ENCODE measurements at regions not wholly inside any gene's neighbourhood (a gene's known extent, or its start where the extent isn't known, plus 50 kb on each side); places are given as distances from the start of the nearest gene placed in this dataset.

DNA sequence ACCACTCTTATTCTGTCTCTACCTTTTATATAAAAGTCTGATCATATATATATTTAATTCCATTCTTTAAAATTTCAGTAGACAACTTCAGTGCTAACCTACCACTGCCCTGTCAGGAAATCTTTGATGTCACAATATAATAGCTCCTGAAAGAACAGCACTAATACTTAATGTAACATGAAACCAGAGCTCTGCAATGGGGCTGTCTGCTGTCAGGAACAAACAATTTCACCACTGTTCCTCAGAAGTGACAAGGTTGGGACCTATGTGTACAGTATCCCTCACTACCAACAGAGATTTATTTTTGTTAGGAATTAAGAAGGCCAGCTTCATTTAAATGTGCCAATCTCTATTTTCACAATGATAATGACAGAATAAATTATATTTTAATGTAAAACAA, 165.5 kb upstream of the C11orf58 start:
- H4K20me1 ChIP-seq (ENCODE audit: insufficient read depth, low read length): no peaks in the 10 kb centered on the region
- H3K4me1 ChIP-seq (ENCODE audit: insufficient read depth, low read length, severe bottlenecking): no peaks in the 10 kb centered on the region
- H3K4me3 ChIP-seq (ENCODE audit: low read depth, low read length, poor library complexity, severe bottlenecking): no peak overlapping the region
- no peak overlapping the region for H3K27ac ChIP-seq (ENCODE audit: low read depth, low read length, poor library complexity, severe bottlenecking)
- no peaks in the 10 kb centered on the region for H3F3A ChIP-seq (ENCODE audit: insufficient read depth, low read length)
- H3K9me2 ChIP-seq (ENCODE audit: low read depth, low read length): no peaks in the 10 kb centered on the region
- TF ChIP-seq, protein P1, sequence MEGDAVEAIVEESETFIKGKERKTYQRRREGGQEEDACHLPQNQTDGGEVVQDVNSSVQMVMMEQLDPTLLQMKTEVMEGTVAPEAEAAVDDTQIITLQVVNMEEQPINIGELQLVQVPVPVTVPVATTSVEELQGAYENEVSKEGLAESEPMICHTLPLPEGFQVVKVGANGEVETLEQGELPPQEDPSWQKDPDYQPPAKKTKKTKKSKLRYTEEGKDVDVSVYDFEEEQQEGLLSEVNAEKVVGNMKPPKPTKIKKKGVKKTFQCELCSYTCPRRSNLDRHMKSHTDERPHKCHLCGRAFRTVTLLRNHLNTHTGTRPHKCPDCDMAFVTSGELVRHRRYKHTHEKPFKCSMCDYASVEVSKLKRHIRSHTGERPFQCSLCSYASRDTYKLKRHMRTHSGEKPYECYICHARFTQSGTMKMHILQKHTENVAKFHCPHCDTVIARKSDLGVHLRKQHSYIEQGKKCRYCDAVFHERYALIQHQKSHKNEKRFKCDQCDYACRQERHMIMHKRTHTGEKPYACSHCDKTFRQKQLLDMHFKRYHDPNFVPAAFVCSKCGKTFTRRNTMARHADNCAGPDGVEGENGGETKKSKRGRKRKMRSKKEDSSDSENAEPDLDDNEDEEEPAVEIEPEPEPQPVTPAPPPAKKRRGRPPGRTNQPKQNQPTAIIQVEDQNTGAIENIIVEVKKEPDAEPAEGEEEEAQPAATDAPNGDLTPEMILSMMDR (IDR thresholded peaks at IDR 0.05; ENCODE audit: low read length): no peak
- no peak for TF ChIP-seq EZH2 (IDR thresholded peaks at IDR 0.05; ENCODE audit: borderline replicate concordance, low read length)
- no peaks in the 10 kb centered on the region for H3K36me3 ChIP-seq (ENCODE audit: insufficient read depth, low read length)
- no peaks in the 10 kb centered on the region for H3K9me3 ChIP-seq (ENCODE audit: low read length)
- H3K79me2 ChIP-seq (ENCODE audit: insufficient read depth, low read length): no peaks in the 10 kb centered on the region
- H2AFZ ChIP-seq (ENCODE audit: low read length): no peak overlapping the region
- H3K4me2 ChIP-seq (ENCODE audit: low read length): no peak overlapping the region
- H3K27me3 ChIP-seq (ENCODE audit: insufficient read depth, low read length): no peaks in the 10 kb centered on the region
- no peak overlapping the region for H3K9ac ChIP-seq (ENCODE audit: low read length)

DNA sequence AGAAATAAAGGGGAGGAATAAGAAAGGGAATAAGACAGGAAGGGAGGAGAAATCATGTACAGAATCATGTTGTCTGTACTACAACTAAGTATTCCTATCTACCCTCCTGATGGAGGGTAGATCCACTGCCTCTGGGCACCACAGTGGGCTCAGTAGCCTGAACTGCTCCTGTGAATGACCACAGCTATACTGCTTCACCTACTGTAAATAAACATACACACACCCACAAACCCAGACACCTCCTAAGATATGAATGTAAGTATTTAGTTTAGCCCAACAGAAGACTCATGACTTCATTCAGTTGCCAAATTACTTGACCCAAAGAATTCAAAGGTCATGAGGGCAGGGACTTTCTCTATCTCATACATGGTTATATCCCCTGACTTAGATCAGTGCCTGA, 177.3 kb upstream of the C11orf58 start:
- H3K4me1 ChIP-seq (ENCODE audit: insufficient read depth, low read length, severe bottlenecking): no peaks in the 10 kb centered on the region
- H3K9me3 ChIP-seq (ENCODE audit: low read length): no peaks in the 10 kb centered on the region
- H3K27ac ChIP-seq (ENCODE audit: low read depth, low read length, poor library complexity, severe bottlenecking): no peak overlapping the region
- H3F3A ChIP-seq (ENCODE audit: insufficient read depth, low read length): no peaks in the 10 kb centered on the region
- H3K36me3 ChIP-seq (ENCODE audit: insufficient read depth, low read length): no peaks in the 10 kb centered on the region
- no peak overlapping the region for H3K9ac ChIP-seq (ENCODE audit: low read length)
- no peak for TF ChIP-seq EZH2 (IDR thresholded peaks at IDR 0.05; ENCODE audit: borderline replicate concordance, low read length)
- TF ChIP-seq, protein P1 (IDR thresholded peaks at IDR 0.05; ENCODE audit: low read length): no peak
- no peaks in the 10 kb centered on the region for H3K9me2 ChIP-seq (ENCODE audit: low read depth, low read length)
- no peak overlapping the region for H3K4me3 ChIP-seq (ENCODE audit: low read depth, low read length, poor library complexity, severe bottlenecking)
- no peak overlapping the region for H2AFZ ChIP-seq (ENCODE audit: low read length)
- H3K79me2 ChIP-seq (ENCODE audit: insufficient read depth, low read length): no peaks in the 10 kb centered on the region
- H3K27me3 ChIP-seq (ENCODE audit: insufficient read depth, low read length): no peaks in the 10 kb centered on the region
- H4K20me1 ChIP-seq (ENCODE audit: insufficient read depth, low read length): no peaks in the 10 kb centered on the region
- no peak overlapping the region for H3K4me2 ChIP-seq (ENCODE audit: low read length)

DNA sequence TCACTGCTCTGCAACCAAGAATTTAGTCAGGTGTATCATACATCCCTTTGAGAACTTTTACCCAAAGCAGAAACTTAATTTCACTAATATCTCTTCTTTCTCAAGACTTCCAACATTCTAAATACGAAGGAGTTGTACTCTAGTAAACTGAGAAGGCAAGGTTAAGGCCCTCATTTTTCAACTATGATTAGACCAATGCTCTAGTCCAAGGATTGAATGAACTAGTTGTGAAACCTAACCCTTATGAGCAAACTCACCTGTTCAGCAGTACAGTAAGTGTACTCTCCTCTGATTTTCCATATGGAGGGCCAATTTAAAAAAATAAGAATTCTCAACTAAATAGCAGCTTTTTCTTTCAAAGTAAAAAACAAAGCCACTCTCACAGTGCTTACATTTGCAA, 180.0 kb upstream of the C11orf58 start:
- no peak for TF ChIP-seq EZH2 (IDR thresholded peaks at IDR 0.05; ENCODE audit: borderline replicate concordance, low read length)

DNA sequence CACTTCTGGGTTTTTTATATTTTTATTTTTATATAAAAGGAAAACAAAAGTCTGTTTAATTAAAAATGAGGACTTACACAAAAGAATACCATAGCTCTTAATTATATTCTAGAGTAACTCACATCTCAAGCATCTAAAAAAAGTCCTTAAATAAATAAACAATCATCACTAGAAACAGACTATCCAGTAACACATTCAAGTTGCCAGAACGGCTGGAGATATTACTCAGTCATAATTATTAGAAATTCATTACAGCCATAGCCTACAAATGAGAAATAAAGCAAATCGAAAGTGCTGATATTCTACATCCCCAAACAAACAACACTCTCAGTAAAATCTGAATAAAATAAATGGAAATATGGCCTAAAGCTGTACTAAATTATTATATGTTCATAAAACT, 182.5 kb upstream of the C11orf58 start:
- TF ChIP-seq, protein P1 (IDR thresholded peaks at IDR 0.05; ENCODE audit: low read length): no peak
- no peak for TF ChIP-seq EZH2 (IDR thresholded peaks at IDR 0.05; ENCODE audit: borderline replicate concordance, low read length)
- Histone ChIP-seq H3K4me3 (ENCODE audit: low read depth, low read length, poor library complexity, severe bottlenecking) (no peak overlapping the region), H3K27me3 (ENCODE audit: insufficient read depth, low read length) (no peaks in the 10 kb centered on the region), H3K27ac (ENCODE audit: low read depth, low read length, poor library complexity, severe bottlenecking) (no peak overlapping the region), H3K9me2 (ENCODE audit: low read depth, low read length) (no peaks in the 10 kb centered on the region), H3K9ac (ENCODE audit: low read length) (no peak overlapping the region), H3K4me1 (ENCODE audit: insufficient read depth, low read length, severe bottlenecking) (no peaks in the 10 kb centered on the region), H3F3A (ENCODE audit: insufficient read depth, low read length) (no peaks in the 10 kb centered on the region), H3K9me3 (ENCODE audit: low read length) (no peaks in the 10 kb centered on the region), H3K36me3 (ENCODE audit: insufficient read depth, low read length) (no peaks in the 10 kb centered on the region), H3K79me2 (ENCODE audit: insufficient read depth, low read length) (no peaks in the 10 kb centered on the region), H4K20me1 (ENCODE audit: insufficient read depth, low read length) (no peaks in the 10 kb centered on the region), H3K4me2 (ENCODE audit: low read length) (no peak overlapping the region), H2AFZ (ENCODE audit: low read length) (no peak overlapping the region)

More for the DNA sequence above, 180.0 kb upstream of the C11orf58 start:
- Histone ChIP-seq H3K4me1 (ENCODE audit: insufficient read depth, low read length, severe bottlenecking) (no peaks in the 10 kb centered on the region), H3K4me2 (ENCODE audit: low read length) (no peak overlapping the region), H3K27ac (ENCODE audit: low read depth, low read length, poor library complexity, severe bottlenecking) (no peak overlapping the region), H3K79me2 (ENCODE audit: insufficient read depth, low read length) (no peaks in the 10 kb centered on the region), H3K9ac (ENCODE audit: low read length) (no peak overlapping the region), H2AFZ (ENCODE audit: low read length) (no peak overlapping the region), H3K4me3 (ENCODE audit: low read depth, low read length, poor library complexity, severe bottlenecking) (no peak overlapping the region), H3K36me3 (ENCODE audit: insufficient read depth, low read length) (no peaks in the 10 kb centered on the region), H3K27me3 (ENCODE audit: insufficient read depth, low read length) (no peaks in the 10 kb centered on the region), H3F3A (ENCODE audit: insufficient read depth, low read length) (no peaks in the 10 kb centered on the region), H3K9me3 (ENCODE audit: low read length) (no peaks in the 10 kb centered on the region), H4K20me1 (ENCODE audit: insufficient read depth, low read length) (no peaks in the 10 kb centered on the region), H3K9me2 (ENCODE audit: low read depth, low read length) (no peaks in the 10 kb centered on the region)

All from OCI-LY1 (cell line).